Mesenteric fat pad (tissue), 1 donor: ENCODE measurements at regions not wholly inside any gene's neighbourhood (a gene's known extent, or its start where the extent isn't known, plus 50 kb on each side); places are given as distances from the start of the nearest gene placed in this dataset.

Experiments used
- DNase-seq: peaks from one replicate; pipeline ENCODE4 v3.0.0-alpha.2; 2020; ENCODE audit warnings: low spot score
- donor health status: DM: yes; HTN: yes; CAD: no.

GRCh38 chr16:80303691-80304090, 237.1 kb upstream of the DYNLRB2 start:
- DNase-seq = no peak

- no peak for DNase-seq
Observed at GRCh38 chr16:80300876-80301275, 239.9 kb upstream of the DYNLRB2 start.

GRCh38 chr16:80300456-80300855, 240.3 kb upstream of the DYNLRB2 start:
- DNase-seq = no peak

GRCh38 chr16:80299416-80299815, 241.4 kb upstream of the DYNLRB2 start:
- no peak for DNase-seq

- no peak for DNase-seq
Observed at GRCh38 chr16:80298676-80299075, 242.1 kb upstream of the DYNLRB2 start.

- no peak for DNase-seq
Observed at GRCh38 chr16:80296034-80296433, 244.8 kb upstream of the DYNLRB2 start.

- no peak for DNase-seq
Observed at GRCh38 chr16:80294172-80294571, 246.6 kb upstream of the DYNLRB2 start.

GRCh38 chr16:80288616-80289015, 252.2 kb upstream of the DYNLRB2 start:
- no peak for DNase-seq

- DNase-seq = no peak
Observed at GRCh38 chr16:80287674-80288073, 253.1 kb upstream of the DYNLRB2 start.

- DNase-seq = no peak
Observed at GRCh38 chr16:80285104-80285503, 255.7 kb upstream of the DYNLRB2 start.

- DNase-seq = no peak
Observed at GRCh38 chr16:80283466-80284392, 257.1 kb upstream of the DYNLRB2 start.

GRCh38 chr16:80280557-80280956, 260.2 kb upstream of the DYNLRB2 start:
- DNase-seq = no peak

GRCh38 chr16:80279656-80280055, 261.1 kb upstream of the DYNLRB2 start:
- DNase-seq = no peak

GRCh38 chr16:80277182-80277581, 263.6 kb upstream of the DYNLRB2 start:
- DNase-seq = no peak

- no peak for DNase-seq
Observed at GRCh38 chr16:80274576-80275191, 266.1 kb upstream of the DYNLRB2 start.

- no peak for DNase-seq
Observed at GRCh38 chr16:80273635-80274538, 266.9 kb upstream of the DYNLRB2 start.

GRCh38 chr16:80265624-80266306, 275.0 kb upstream of the DYNLRB2 start:
- no peak for DNase-seq

- no peak for DNase-seq
Observed at GRCh38 chr16:80263848-80264694, 276.7 kb upstream of the DYNLRB2 start.

- no peak for DNase-seq
Observed at GRCh38 chr16:80263181-80263823, 277.5 kb upstream of the DYNLRB2 start.

GRCh38 chr16:80260906-80261311, 279.9 kb upstream of the DYNLRB2 start:
- no peak for DNase-seq
